Stimulated activated CD8-positive, alpha-beta memory T cell treated with anti-CD3 and anti-CD28 coated beads, Interleukin-12 subunit alpha, Interleukin-12 subunit beta, amount 100 ng/mL, for 1 hour (primary cell): ENCODE measurements at regions not wholly inside any gene's neighbourhood (a gene's known extent, or its start where the extent isn't known, plus 50 kb on each side); places are given as distances from the start of the nearest gene placed in this dataset.
"Not testable (repeated sequence)": the region's sequence is repeated elsewhere in the genome, so short reads cannot be mapped to it uniquely, and the experiment has no call there.

ENCODE experiments used
- DNase-seq: peaks from one replicate; pipeline ENCODE4 v3.0.0-alpha.2; 2020; ENCODE audit warnings: low read depth

GRCh38 chr2:240191001-240191400 lies 50.5 kb upstream of the OTOS start:
- no peak for DNase-seq

GRCh38 chr2:240192661-240193060 lies 52.2 kb upstream of the OTOS start:
- no peak for DNase-seq

GRCh38 chr2:240194341-240194762 lies 53.9 kb upstream of the OTOS start:
- not testable (repeated sequence) for DNase-seq

DNA sequence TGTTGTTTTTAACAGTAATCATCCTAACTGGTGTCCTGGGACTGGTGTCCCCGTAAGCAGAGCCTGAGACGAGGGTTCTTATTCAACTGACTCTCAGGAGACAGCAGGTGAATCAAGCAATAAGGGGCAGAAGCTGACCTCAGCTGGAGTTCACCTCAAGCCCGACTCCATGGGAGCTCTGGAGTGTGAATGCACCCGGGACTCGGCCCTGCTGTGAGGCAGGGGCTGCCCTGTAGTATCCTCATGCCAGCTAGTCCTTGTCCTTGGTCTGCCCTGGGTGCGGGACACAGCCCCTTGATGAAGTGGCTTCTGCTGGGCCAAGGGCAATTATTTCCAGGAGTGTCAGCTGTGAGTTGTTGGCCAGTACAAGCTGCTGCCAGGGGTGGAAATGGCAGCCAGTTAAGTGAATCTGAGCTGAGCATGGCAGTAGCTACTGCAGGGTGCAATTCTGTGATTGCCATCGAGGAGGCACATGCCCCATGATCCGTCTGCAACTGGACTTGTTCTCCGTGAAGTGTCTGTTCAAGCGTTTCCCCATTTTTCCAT lies 54.9 kb upstream of the OTOS start:
- no peak for DNase-seq

DNA sequence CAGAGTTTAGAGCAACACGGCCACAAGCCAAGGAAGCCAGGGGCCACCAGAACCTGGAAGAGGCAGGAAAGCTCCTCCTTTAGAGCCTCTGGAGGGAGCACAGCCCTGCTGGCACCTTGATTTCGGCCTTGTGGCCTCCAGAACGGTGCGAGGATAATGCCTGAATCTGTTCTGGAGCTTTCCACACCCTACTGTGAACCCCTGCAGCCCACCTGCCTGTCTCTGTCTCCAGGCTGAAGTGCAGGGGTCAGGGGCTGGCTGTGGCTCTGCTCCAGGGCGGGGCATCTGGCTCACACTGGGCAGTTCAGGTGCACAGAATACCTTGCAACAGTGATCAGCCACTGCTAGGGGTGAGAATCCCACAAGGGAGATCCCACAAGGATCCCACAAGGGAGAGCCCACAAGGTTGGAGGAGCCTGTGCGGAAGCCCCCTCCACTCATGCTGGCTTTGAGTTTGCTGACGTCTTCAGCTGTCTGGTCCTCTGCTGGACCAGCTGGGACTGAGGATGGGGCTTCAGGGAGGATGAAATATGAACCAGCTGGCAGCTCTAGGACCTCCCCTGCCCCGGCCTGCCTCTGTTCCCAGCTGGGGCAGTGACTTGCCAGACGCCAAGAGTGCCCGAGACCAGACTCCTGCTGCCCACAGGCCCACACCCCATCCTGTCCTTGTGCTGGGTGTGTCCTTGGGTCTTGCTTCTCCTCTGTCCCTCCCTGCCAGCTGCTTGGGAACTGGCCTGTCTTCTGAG lies 56.4 kb upstream of the OTOS start:
- no peak for DNase-seq

GRCh38 chr2:240197462-240198139 lies 57.1 kb upstream of the OTOS start:
- no peak for DNase-seq

DNA sequence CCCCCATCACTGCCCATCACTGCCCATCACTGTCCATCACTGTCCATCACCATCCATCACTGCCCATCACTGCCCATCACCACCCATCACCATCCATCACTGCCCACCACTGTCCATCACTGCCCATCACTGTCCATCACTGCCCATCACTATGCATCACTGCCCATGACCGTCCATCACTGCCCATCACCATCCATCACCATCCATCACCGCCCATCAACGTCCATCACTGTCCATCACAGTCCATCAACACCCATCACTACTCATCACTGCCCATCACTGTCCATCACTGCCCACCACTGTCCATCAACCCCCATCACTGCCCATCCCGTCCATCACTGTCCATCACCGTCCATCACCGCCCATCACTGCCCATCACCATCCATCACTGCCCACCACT lies 57.8 kb upstream of the OTOS start:
- no peak for DNase-seq

DNA sequence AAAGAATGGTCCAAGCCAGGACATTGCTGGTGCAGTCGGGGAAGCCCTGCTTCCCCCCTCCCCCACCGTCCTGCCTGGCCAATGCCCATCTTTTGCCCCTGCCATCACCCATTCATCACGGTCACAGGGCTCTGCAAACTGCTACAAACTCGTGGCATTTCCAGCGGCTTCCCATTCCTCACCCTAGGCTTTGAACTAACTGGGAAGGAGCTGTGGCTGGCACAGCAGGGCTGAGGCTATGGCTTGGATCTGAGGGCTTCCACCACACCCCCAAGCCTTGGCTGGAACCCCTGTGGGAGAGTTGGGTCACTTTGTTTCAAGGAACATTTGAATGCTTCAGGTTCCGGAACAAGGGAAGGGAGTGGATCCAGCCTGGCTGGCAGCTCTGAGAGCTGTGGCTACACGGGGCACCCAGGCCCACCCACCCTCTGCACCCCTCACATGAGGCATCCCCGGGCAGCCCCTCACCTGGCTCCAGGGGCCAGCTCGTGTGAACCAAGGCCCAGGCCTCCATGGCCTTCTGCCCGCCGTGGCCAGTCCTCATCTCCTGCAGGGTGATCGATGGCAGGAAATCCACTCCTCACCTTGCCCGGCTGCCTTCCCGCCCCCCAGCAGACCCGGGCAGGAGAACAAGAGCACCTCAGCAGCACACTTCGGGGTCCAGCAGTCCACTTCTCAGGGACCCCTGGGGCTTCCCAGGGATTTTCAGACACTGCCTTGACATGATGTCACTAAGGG lies 58.8 kb upstream of the OTOS start:
- no peak for DNase-seq

- DNase-seq, result no peak
Observed at GRCh38 chr2:240200230-240201051, 60.0 kb upstream of the OTOS start.

DNA sequence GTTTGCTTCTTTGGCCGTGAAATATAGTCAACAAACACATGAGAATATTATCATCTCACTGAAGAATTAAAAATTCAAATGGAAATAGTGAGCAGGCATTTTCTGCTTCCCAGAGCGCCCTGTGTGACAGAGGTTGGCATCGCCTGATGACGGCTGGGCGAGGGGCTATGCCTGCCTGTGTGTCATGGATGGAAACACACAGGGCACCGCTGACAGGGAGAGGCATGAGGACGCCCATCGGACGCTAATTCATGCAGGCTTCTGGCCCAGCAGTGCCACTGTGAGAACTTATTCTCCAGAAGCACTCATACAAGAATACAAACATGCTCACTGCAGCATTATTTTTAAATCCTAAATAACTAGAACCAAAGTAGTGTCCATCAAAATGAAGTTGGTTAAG lies 61.4 kb upstream of the OTOS start:
- DNase-seq, result no peak

- DNase-seq, result no peak
Observed at GRCh38 chr2:240202586-240202985, 62.1 kb upstream of the OTOS start.

DNA sequence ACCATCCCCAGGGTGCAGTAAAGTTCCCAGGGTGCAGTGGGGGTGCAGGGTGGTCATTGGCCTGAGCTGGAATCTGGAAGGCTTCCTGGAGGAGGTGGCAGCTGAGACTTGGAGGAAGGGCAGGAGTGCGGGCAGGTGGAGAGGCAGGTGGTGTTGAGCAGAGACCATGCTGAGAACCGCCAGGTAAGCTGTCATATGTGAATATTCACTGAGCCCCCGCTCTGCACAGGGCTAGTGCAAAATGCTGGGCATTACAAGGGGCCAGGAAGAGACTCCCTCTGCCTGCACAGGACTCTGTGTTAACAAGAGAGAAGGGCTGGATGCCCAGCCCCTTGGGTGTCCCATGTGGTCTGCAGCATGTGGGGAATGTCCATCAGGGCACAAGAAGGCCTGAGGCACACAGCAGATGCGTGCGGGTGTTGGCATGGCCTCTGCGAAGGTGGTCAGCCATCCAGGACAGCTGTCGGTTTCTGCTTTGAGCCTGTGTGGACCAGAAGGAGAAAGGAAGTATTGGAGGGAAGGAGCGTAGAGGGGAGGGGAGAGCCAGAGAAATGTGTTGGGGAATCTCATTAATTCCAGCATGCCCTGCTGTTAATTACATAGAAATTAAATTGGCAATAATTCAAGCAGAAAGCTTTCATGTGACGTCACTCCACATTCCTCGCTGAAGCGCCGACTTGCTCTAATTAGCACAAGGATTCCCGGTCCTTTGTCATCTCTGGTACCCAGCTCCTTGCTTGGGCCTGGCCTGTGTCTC lies 62.8 kb upstream of the OTOS start:
- DNase-seq, result no peak

GRCh38 chr2:240203788-240204270 lies 63.4 kb upstream of the OTOS start:
- DNase-seq, result no peak

- DNase-seq, result no peak
Observed at GRCh38 chr2:240204431-240205276, 64.2 kb upstream of the OTOS start.

DNA sequence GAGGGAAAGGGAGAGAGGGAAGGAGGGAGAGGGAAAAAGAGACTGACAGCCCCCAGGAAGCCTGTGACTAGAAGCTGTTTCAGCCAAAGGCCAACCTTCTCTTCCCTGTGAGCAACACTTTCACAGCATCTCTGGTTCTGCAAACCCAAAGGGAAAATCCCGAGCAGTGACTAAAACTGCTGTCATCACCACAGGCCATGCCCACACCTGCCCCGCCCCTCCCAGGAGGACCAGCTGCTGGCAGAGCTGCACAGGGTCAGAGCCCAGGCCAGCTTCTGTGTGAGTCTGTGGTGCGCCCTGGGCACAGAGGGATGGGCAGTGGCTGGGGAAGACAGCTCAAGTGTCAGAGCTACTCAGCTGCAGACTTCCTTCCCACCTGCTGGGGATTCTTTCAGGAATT lies 64.9 kb upstream of the OTOS start:
- DNase-seq, result no peak

DNA sequence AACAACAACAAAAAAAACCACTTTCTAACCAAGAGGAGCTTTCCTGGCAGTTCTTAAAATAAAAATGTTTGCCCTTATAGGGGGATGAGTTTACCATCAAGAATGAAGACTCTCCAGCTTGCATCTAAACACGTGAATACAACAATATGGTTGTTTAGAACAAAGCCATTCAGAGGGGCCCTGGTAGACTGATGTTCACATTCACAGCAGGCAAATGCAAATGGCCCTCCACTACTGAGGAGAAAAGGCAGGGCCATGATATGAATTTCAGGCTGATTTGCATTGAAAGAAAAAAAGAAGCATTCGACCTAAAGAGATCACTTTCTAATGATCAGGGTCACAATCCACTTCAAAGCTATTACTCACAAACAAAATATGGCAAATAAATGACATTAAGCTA lies 65.3 kb upstream of the OTOS start:
- no peak for DNase-seq

DNA sequence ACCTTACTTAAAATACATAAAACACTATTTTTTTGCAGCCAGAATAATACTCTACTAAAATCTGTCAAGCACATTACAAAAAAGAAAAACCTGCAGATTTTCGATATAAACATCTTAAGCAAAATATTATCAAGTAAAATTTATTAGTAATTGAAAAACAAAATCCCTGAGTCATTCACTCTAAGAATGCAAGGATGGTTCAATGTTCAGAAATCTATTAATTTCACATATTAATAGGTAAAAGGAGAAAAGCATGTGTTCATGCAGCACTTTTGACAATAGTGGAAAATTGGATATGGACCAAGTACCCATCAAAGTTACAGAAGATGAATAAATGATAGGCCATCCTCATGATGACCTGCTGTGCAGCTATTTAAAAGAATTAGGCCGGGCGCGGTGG lies 66.2 kb upstream of the OTOS start:
- no peak for DNase-seq

- no peak for DNase-seq
Observed at GRCh38 chr2:240207661-240208060, 67.2 kb upstream of the OTOS start.

DNA sequence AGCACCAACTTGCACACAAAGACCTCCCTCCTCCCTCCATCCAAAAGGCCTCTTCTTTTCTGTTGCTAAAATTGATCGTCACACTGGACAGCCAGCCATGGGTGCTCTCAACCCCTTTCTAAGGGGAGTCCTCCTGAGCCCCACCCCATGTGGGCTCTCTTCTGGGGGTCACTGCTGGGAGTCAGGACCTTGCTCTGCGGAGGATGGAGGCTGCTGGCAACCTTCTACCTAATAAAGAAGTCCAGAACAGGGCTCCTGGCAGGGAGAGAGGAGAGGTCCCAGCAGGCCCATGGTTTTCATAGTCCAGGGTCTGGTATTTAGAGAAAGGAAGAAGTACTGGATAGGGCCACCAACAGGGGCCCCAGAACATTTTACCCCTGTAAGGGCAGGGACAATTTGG lies 67.6 kb upstream of the OTOS start:
- no peak for DNase-seq

DNA sequence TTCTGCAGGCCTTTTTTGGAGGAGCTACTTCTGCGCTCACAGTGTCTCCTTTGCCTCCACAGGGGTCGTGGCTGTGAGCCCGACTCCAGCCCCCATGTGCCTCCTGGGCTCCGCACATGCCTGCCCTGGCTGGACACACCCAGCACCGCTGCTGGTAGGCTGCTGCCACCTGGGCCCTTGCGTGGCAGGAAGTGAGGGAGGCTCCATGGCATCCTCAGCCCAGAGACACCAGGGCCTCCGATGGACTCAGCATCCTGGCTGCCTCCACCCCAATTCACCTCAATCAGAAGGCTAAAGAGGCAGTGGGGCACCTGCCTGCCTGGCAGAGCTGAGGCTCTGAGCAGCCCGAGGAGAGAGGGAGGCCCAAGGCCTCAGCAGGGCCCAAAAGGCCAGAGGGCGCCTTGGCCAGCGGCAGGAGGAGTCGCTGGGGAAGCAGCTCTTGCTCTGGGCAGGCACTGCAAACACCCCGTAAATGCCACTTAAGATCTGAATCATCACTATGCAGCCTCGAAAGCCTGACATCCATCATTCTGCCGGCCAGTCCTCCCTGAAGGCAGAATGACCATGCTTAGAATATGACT lies 68.3 kb upstream of the OTOS start:
- DNase-seq, result no peak
